Cardiac fibroblast (primary cell): ENCODE measurements at regions not wholly inside any gene's neighbourhood (a gene's known extent, or its start where the extent isn't known, plus 50 kb on each side); places are given as distances from the start of the nearest gene placed in this dataset.

Experiments
- DNase-seq, 2 donors: peaks; one replicate each; pipeline versions ENCODE4 v3.0.0 to v3.0.0-alpha.2; 2010; ENCODE audit warnings: low read depth in 2 of 2
- H3K4me3 ChIP-seq, 2 donors: replicated peaks in 1 of 2; 1 replicate in 1 of 2; 2 replicates in 1 of 2; pipeline ENCODE4 v1.5.1; 2011; ENCODE audit warnings: low read depth in 2 of 2, low read length in 2 of 2, mild to moderate bottlenecking in 2 of 2, moderate library complexity in 1 of 2
- CTCF ChIP-seq: IDR thresholded peaks from one replicate; pipeline ENCODE4 v1.5.1; 2011; ENCODE audit warnings: low read depth, mild to moderate bottlenecking, low read length, inconsistent platforms

GRCh38 chrX:34716302-34716701 is 59.2 kb upstream of the TMEM47 start:
- TF ChIP-seq CTCF = no peak

GRCh38 chrX:34734383-34734782 is 77.3 kb upstream of the TMEM47 start:
- no peak overlapping the region for H3K4me3 ChIP-seq

More at GRCh38 chrX:34716302-34716701, 59.2 kb upstream of the TMEM47 start:
- DNase-seq = peak in 1 of 2 donors; percentile 55
- H3K4me3 ChIP-seq = no peak overlapping the region

GRCh38 chrX:34744521-34744920 is 87.4 kb upstream of the TMEM47 start:
- no peak for TF ChIP-seq CTCF
- H3K4me3 ChIP-seq = no peak overlapping the region
- no peak for DNase-seq

More at GRCh38 chrX:34734383-34734782, 77.3 kb upstream of the TMEM47 start:
- TF ChIP-seq CTCF = no peak
- peak; percentile 0 to 27 for DNase-seq

GRCh38 chrX:34749896-34750295 is 92.8 kb upstream of the TMEM47 start:
- TF ChIP-seq CTCF = no peak
- DNase-seq = no peak
- no peak overlapping the region for H3K4me3 ChIP-seq

GRCh38 chrX:34764852-34765361 is 107.8 kb upstream of the TMEM47 start:
- TF ChIP-seq CTCF = no peak
- DNase-seq = no peak
- H3K4me3 ChIP-seq = no peak overlapping the region

GRCh38 chrX:34768290-34768689 is 111.2 kb upstream of the TMEM47 start:
- H3K4me3 ChIP-seq = no peak overlapping the region
- TF ChIP-seq CTCF = no peak

GRCh38 chrX:34770511-34770910 is 113.4 kb upstream of the TMEM47 start:
- no peak for TF ChIP-seq CTCF
- peak; percentile 18 to 26 for DNase-seq
- H3K4me3 ChIP-seq = no peak overlapping the region

More at GRCh38 chrX:34768290-34768689, 111.2 kb upstream of the TMEM47 start:
- no peak for DNase-seq
